GM18907 (cell line): ENCODE measurements at regions not wholly inside any gene's neighbourhood (a gene's known extent, or its start where the extent isn't known, plus 50 kb on each side); places are given as distances from the start of the nearest gene placed in this dataset.

ENCODE experiments used
- ATAC-seq: cut with Tn5 transposase; IDR thresholded peaks from one replicate; pipeline ENCODE4 v1.9.1; 2021; ENCODE audit warnings: mild to moderate bottlenecking, moderate library complexity; ENCODE audit not compliant: unreplicated experiment

DNA sequence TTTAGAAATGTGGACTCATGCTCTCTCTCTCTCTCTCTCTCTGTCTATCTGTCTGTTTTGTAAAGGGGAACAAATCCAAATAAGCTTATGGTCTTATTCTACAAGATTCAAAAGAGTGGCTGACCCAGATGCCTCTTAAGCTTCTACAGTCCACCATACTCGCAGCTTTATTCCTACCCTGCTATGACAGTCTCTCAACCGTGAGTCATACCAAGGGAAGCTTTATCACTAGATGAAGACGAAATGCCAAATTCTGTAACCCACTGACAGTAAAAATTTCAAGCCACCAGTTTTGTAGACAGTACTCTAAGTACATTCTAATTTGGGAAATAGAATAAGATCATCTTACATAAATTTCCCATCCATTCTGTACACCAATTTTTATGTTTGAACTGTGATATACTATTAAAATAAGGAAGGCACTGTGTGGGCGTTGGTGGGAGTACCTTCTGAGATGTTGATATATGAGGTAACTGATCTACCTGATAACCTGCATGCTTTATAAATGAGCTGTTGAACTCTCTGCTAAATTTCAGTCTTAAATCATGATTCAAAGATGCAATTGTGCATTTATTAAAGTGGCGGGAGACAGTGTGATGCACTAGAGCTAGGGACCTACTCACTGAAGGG, 153.2 kb downstream of the KLF6 start:
- no peak for ATAC-seq

DNA sequence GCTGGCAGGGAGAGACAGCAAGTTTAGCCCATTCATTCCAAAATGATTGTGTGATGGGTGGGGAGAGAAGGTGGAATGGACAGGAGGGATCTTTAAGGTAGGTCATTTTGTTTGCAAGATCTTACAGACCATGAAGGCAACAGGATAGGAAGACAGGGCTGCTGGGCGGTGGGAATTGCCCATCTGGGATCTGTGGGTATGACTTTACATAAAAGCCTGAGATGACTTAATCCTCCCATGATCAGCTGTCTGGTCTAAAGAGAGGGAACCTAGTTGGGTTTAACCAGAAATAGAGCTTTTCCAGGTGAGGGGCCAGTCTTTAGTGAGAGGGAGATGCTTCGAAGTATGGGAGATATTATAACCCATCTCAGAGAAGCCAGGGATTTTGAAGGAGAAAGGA, 153.7 kb downstream of the KLF6 start:
- no peak for ATAC-seq

DNA sequence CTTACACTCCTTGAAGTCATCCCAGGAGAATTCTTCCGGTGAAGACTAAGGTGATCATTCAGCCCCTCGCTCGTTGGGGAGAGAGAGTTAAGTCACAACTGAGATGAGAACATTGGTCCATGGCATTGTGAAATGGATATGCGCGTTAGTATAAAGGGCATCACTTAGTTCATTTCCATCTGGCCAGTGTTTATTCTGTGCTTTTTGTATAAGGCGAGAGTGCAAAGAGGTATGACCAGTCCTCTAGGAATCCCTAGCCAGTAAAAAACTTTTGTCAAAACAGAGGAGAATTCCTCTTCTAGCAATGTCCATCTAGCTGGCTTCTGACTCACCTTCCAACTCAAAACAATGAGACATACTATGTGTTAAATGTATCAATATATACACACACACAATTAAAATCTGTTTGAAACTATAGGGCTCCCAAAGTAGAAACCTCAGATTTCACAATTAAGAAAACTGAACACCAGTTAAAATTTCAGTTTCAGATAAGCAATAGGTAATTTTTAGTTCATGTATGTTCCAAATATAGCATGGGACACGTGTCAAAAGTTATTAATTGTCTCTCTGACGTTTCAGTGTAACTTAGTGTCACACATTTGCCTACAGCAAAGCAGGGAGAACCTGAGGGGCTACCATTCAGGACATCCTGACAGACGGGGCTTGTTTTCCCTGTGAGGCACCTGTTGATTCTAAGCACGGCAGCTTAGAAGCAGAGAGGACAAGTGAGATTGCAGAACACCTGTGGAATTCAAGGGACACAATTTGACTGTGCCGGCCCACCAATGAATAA, 158.9 kb downstream of the KLF6 start:
- peak; percentile 71 for ATAC-seq

DNA sequence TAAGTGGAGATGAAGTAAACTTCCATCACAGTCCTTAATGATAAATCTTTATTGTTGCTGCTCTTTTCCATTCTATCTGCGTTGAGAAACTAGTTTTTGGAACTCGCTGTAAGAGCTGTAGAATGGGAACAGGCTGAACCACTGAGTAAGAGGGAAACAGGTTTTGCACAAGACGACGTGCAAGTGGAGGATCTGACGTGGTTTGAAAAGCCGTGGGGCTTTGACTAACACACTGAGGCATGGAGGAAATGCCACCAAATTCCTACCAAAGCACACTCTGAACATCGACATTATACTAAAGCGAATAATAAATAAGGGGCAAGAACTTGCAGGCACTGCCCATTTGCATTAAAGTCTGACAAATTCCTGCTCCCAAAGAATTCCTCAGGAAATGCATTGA, 160.6 kb downstream of the KLF6 start:
- no peak for ATAC-seq

DNA sequence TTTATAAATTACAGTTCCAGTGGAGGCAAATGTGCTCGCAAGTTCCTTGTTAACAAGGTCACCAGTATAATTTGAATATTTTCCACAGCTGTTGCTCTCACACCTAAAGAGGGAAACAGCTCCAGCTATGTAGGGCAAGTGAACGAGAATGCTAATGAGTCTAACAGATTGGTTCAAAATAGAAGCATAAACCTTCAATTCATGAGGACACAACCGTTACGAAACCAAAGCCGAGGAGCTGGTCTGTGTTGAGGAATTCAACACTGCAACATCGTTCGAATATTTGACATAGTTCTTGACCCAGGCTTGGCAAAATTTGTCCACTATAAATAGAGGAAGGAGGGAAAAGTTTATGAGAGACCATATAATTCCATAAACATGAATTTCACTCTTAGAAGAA, 161.3 kb downstream of the KLF6 start:
- peak; percentile 48 for ATAC-seq

DNA sequence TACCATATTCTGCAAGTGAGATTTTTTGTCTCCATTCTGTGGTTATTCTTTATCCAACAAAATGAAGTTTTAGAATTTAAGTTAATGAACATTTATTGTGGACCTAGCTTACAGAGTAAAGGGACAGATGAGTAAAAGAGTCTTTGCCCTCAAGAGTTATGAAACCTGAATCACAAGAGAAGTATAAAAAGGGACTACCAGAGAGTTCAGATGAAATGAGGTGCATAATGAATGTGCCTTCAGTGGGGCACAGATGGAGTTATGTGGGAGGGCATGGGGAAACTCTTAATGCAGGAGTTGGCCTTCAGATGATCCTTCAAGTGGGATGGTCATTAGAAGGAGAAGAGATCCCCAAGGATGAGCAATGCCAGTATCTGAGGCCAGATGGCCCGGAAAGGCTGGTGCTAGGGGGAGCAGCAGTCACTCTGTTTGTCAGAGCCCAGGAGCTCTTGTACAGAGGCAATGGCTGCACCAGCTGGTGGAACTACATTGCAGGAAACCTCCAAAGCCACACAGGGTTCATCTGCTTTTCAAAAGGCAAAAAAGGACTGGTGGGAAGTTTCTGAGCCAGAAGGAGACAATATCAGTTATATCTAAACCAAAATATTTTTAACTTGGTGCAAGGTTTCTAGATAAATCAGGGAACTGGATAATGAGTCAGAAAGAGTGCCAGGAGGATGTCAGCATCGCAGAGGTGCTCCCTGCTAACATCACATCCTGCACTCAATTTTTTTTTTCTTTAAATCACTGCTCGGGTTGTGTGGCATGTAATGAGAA, 162.0 kb downstream of the KLF6 start:
- ATAC-seq = peak; percentile 47

DNA sequence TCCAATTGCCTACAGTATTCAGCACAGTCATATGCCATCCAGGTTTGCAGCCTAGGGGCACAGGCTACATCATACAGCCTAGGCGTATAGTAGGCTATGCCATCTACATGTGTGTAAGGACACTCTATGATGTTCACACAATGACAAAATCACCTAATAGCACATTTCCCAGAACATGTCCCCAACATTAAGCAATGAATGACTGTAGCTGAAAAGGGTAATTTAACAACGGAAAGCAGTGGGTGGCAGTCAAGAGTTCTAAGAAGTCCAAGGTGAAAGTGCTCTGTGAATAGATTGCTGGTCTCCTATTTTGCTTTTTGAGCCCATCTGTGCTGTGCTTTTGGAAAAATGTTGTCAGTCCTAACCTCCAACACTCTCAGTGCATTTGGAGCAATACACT, 162.6 kb downstream of the KLF6 start:
- ATAC-seq = no peak

DNA sequence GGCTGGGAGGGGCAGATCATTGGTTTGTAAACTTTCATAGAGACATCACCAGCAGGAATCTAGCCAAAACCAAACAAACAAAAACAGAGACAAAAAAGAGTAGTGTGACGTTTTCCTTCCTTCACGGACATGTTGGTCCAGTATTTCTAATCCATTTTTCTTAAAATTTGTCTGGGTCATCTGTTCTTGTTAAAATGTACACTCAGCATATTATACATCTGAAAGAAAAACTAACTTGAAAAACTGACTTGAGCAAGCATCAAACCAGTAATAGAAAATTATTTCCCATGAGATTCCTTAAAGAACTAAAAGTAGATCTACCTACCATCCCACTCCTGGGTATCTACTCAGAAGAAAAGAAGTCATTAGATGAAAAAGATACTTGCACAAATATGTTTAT, 164.2 kb downstream of the KLF6 start:
- no peak for ATAC-seq

DNA sequence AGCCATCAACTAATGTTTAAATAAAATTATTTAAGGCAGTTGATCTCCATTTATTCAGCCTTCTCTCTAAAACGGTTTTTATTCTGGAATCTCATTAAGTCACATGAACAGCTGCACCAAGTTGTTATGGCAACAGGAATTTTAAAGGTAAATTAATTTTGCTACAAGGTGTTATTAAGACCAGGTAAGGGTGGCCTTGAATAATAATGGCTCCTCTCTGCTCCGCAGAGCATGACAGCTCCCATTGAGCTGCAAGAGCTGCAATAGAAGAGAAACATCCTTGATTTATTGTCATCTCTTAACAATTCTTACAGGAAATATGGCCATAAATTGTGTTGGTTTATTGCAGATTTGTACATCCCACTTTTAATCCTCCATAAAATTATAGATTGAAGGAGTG, 165.8 kb downstream of the KLF6 start:
- no peak for ATAC-seq

DNA sequence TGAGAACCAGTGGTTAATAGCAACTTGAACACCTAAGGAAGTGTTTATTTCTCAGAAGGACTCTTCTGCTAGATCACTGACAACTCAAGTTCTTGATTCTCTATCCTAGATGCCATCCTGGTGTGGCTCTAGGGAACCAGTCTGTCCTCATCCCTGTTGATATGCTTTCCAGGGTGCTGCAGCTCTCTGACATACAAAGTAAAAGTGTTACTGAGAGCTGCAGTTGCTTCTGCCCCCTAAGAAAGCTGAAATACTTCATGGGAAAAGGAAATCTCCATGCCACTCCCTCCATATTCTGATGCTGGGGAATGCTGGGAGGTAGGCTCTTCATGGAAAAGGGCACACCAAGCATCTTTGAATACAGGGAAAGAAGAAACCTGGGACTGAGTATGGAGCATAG, 168.1 kb downstream of the KLF6 start:
- ATAC-seq = no peak

DNA sequence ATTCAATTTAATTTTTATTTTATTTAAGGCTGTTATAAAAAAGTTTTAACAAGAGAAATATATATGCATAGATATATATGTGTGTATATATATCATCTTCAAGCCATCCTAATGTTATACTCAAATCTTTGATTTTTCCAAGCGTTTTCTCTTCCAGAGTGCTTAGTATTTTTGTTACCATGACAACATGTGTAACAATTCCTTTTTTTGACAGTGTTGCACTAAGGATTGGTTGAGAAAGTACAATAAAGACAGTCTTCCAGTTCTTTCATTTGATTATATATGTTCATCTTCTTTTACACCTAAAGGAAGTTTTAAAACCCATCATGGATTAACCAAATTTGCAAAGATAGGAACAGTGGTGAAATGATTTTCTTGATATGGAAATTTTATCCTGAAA, 171.7 kb downstream of the KLF6 start:
- no peak for ATAC-seq

DNA sequence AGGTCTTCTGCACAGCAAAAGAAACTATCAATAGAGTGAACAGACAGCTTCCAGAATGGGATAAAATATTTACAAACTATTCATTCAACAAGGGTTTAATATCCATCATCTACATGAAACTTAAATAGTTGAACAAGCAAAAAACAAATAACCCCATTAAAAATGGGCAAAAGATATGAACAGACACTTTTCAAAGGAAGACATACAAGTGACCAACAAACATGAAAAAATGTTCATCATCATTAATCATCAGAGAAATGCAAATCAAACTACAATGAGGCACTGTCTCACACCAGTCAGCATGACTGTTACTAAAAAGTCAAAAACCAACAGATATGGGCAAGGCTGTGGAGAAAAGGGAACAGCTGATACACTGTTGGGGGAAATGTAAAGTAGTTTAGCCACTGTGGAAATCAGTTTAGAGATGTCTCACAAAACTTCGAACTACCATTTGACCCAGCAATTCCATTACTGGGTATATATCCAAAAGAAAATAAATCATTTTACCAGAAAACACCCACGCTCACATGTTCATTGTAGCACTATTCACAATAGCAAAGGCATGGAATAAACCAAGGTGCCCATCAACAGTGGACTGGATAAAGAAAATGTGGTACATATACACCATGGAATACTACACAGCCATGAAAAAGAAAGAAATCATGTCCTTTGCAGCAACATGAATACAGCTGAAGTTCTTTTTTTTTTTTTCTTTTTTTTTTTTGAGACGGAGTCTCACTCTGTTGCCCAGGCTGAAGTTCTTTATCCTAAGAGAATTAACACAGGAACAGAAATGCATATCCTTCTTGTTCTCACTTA, 172.6 kb downstream of the KLF6 start:
- no peak for ATAC-seq

DNA sequence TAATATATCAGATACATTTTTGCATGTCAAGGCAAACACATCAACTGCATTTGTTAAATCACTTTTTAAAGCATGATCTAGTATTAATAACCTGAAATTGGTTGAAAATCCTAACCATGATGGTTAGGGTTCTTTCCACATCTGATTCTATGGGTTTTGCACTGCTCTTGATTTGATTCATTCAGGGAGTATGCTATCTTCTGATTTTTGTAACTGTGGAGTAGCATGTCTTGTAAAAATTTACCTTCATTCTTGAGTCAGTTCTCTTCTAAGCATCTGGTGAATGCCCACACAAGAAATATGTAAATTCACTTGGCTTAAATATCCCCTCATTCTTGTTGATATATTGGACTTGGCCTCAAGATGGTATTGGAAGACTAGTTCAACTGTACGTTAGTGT, 178.7 kb downstream of the KLF6 start:
- ATAC-seq = no peak

DNA sequence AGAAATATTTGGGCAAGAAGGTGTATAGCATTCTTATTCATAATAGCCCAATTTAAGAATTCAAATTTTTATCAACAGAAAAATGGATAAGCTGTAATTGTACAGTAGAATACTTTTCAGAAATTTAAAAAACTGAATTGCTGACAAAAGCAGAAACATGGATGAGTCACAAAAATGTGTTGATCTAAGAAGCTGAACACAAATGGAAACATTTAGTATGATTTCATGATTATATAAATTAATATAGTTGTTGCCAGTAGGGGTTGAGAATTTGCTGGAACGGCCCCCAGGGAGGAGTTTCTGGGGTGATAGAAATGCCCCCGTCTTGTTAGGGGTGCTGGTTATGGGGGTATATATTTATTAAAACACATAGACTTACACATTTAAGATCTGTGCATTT, 179.1 kb downstream of the KLF6 start:
- ATAC-seq = no peak

DNA sequence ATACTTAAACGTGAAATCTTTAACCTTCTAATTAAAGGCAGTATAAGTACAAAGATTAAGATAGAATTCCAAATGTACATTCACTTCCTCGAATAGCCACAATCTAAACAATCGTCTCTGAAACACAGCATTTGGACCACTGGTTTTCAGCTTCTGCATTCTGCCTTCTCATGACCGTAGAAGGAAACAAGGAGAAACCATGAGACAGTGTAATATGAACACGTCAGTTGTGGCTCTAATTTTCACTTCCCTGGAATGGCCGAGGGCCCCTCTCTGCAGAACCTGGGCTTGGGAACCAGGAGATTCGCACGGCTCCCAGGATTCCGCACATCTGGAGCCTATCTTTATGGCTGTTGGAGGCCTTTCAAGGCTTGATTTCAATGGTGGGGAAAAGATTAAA, 189.3 kb downstream of the KLF6 start:
- no peak for ATAC-seq

DNA sequence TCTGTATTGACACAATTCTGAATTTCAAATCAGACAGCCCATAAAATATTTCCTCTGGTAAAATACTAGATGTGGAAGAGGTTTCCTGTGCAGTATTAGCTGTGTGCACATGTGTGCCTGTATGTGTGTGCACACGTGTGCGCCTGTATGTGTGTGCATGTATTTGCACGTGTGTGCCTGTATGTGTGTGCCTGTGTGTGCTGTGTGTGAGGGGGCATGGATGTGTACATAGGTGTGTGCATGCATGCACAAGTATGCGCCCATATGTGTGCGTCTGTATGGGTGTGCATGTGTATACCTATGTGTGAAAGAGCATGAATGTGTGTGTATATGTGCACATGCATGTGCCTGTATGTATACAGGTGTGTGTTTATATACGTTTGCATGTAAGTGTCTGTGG, 191.4 kb downstream of the KLF6 start:
- ATAC-seq = no peak

DNA sequence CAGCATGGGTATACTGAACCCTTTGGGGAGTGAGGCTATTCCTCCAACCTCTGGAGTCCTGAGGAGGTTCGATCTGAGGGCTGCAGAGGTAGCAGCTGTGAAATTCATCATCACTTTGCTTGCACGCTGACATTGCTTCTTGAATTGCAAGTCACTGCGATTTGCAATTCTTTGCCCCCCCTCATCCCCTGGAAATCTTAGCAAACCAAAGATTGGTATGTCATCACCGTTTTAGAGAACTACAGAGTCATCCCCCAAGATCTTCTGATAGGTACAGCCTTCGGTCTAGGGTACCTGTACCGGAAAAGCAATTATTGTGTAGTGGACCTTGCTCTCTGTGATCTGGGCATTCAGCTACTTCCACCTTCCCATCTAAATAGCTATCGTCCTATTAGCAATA, 192.6 kb downstream of the KLF6 start:
- no peak for ATAC-seq

DNA sequence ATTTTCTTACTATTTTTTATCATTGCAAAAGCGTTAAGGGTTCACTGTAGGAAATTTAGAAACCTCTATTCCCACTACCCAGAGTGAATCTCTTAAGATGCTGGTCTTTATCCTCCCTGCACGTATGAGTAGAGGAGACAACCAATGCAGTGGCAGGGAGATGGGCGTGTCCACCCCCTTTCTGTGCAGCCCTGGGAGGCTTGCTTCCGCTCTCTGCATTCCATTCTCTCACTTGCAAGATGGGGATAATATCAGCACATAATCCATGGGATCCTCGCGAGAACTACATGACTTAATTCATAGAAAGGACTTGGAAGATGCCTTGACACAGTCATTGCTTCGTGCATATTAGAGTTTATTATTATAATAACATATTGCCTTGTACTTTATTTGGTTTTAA, 196.2 kb downstream of the KLF6 start:
- no peak for ATAC-seq

DNA sequence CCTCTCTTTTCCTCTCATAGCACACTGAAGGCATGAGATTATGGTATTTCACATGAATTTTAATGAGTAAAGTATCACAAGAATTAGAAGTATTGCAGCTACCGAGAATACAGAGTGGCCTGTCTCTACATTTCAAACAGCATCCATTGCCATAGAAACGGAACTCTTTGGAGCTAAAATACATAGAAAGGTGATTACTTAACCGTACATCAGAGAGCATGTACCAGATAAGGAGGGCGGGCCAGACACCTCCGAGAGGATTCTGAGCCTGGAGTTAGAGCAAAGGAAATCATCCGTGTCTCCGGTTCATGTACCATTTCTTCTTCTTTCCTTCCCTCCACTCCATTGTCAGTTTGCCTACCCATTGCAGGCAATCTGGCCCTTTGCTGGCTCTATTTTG, 196.7 kb downstream of the KLF6 start:
- ATAC-seq = no peak

DNA sequence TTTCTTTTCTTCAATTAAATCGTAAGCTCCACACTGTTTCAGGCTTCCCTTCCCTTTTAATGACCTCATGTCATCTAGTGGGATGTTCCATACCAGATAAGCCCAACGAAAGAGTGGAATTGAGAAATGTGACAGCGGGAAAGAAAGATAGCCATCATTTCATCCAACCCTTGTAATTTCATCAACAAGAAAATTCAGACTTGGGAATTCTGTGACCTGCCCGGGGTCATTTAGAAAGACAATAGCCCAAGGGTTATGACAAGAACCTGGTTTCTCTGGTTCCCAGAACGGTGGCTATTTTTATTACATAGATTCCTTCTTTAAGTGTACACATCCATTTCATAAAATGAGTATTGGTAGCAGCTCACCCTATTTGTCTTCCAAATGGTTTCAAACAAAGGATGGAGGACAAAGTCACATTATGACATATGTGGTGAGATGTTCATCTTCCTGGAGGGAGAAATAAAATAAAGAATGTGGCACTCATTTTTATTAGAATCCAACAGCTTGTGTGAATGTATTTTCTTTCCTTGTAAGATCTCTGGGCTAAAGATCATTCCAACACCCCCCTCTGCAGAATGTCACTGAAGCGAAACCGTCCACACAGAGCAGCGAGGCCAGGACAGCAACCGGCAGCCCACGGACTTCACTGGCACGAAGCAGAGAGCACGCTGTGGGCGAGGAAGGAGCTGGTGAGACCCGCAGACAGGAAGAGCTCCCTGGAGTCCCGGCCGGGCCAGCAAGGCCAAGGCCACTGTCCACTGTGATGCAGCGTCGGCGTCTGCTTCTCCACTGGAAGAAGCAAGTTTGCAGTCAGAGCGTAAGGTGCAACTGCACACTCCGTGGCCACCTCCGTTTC, 199.9 kb downstream of the KLF6 start:
- no peak for ATAC-seq
